Mesenchymal stem cell (in vitro differentiated cells and primary cell): ENCODE measurements at regions not wholly inside any gene's neighbourhood (a gene's known extent, or its start where the extent isn't known, plus 50 kb on each side); places are given as distances from the start of the nearest gene placed in this dataset.

Source experiments
- DNase-seq: peaks from one replicate; pipeline ENCODE4 v3.0.0-alpha.2; 2013
- H2AFZ ChIP-seq: one replicate; pipeline ENCODE4 v1.6.1; 2013; ENCODE audit warnings: low read depth, mild to moderate bottlenecking, control low read depth, inconsistent platforms, low read length, moderate library complexity
- H2AK5ac ChIP-seq: 2 replicates; pipeline ENCODE4 v1.6.1; 2013; ENCODE audit warnings: low read length, moderate library complexity, mild to moderate bottlenecking, inconsistent platforms; ENCODE audit not compliant: severe bottlenecking
- H2BK120ac ChIP-seq: one replicate; pipeline ENCODE4 v1.6.1; 2013; ENCODE audit warnings: low read depth, mild to moderate bottlenecking, inconsistent platforms, low read length, moderate library complexity
- H2BK12ac ChIP-seq, 2 experiments: one replicate each; pipeline ENCODE4 v1.6.1; 2013; ENCODE audit warnings: inconsistent platforms in 2 of 2, low read length in 2 of 2, mild to moderate bottlenecking in 2 of 2, moderate library complexity in 2 of 2, control low read depth in 1 of 2
- H2BK15ac ChIP-seq: one replicate; pipeline ENCODE4 v1.6.1; 2013; ENCODE audit warnings: mild to moderate bottlenecking, low read depth, inconsistent platforms; ENCODE audit not compliant: poor library complexity, severe bottlenecking
- H2BK5ac ChIP-seq: 2 replicates; pipeline ENCODE4 v1.6.1; 2013; ENCODE audit warnings: low read depth, mild to moderate bottlenecking, low read length, control low read depth, inconsistent platforms; ENCODE audit not compliant: poor library complexity, severe bottlenecking
- H3K14ac ChIP-seq, 2 experiments: one replicate each; pipeline ENCODE4 v1.6.1; 2013; ENCODE audit warnings: inconsistent platforms in 2 of 2, low read length in 2 of 2, control low read depth in 1 of 2, mild to moderate bottlenecking in 1 of 2, moderate library complexity in 1 of 2
- H3K18ac ChIP-seq, 2 experiments: one replicate each; pipeline ENCODE4 v1.6.1; 2013; ENCODE audit warnings: inconsistent platforms in 2 of 2, low read length in 2 of 2, control low read depth in 1 of 2, low read depth in 1 of 2, mild to moderate bottlenecking in 1 of 2
- H3K23ac ChIP-seq, 2 experiments: one replicate each; pipeline ENCODE4 v1.6.1; 2013; ENCODE audit warnings: inconsistent platforms in 2 of 2, low read length in 2 of 2, mild to moderate bottlenecking in 2 of 2, moderate library complexity in 2 of 2, control low read depth in 1 of 2
- H3K27ac ChIP-seq: 2 replicates; pipeline ENCODE4 v1.5.1; 2013; ENCODE audit warnings: mild to moderate bottlenecking, moderate library complexity, low read length, control low read depth, inconsistent platforms; ENCODE audit not compliant: poor library complexity, severe bottlenecking
- H3K27me3 ChIP-seq, 2 experiments: 2 replicates each; pipeline versions ENCODE4 v1.6.1 to v1.7.0; 2013; ENCODE audit warnings: low read length in 2 of 2, mild to moderate bottlenecking in 2 of 2, moderate library complexity in 2 of 2, control low read depth in 1 of 2, inconsistent platforms in 1 of 2; ENCODE audit not compliant: control insufficient read depth in 1 of 2, insufficient read depth in 1 of 2
- H3K36me3 ChIP-seq, 2 experiments: 2 replicates each; pipeline versions ENCODE4 v1.6.1 to v1.7.0; 2013; ENCODE audit warnings: low read length in 2 of 2, control low read depth in 1 of 2, inconsistent platforms in 1 of 2, low read depth in 1 of 2, mild to moderate bottlenecking in 1 of 2; ENCODE audit not compliant: insufficient read depth in 2 of 2, control insufficient read depth in 1 of 2
- H3K4ac ChIP-seq, 2 experiments: one replicate each; pipeline ENCODE4 v1.6.1; 2013; ENCODE audit warnings: inconsistent platforms in 2 of 2, low read length in 2 of 2, mild to moderate bottlenecking in 2 of 2, moderate library complexity in 2 of 2, control low read depth in 1 of 2, low read depth in 1 of 2
- H3K4me1 ChIP-seq: 2 replicates; pipeline ENCODE4 v1.6.1; 2013; ENCODE audit warnings: low read depth, low read length, control low read depth; ENCODE audit not compliant: control insufficient read depth, insufficient read depth
- H3K4me2 ChIP-seq: 2 replicates; pipeline ENCODE4 v1.6.1; 2013; ENCODE audit warnings: low read length, mild to moderate bottlenecking, inconsistent platforms; ENCODE audit not compliant: poor library complexity, severe bottlenecking
- H3K4me3 ChIP-seq, 2 experiments: 2 replicates each; pipeline versions ENCODE4 v1.5.1 to v1.7.0; 2013; ENCODE audit warnings: low read length in 2 of 2, mild to moderate bottlenecking in 2 of 2, control low read depth in 1 of 2, low read depth in 1 of 2; ENCODE audit not compliant: insufficient read depth in 1 of 2
- H3K79me1 ChIP-seq: replicated peaks from 2 replicates; pipeline ENCODE4 v1.6.1; 2013; ENCODE audit warnings: mild to moderate bottlenecking, control low read depth, low read length, inconsistent platforms; ENCODE audit not compliant: poor library complexity, severe bottlenecking
- H3K9ac ChIP-seq: 2 replicates; pipeline ENCODE4 v1.7.0; 2013; ENCODE audit warnings: mild to moderate bottlenecking, low read length, moderate library complexity
- H3K9me3 ChIP-seq: 2 replicates; pipeline ENCODE4 v1.7.0; 2013; ENCODE audit warnings: mild to moderate bottlenecking, low read length; ENCODE audit not compliant: control insufficient read depth
- H4K8ac ChIP-seq: one replicate; pipeline ENCODE4 v1.6.1; 2013; ENCODE audit warnings: inconsistent platforms, mild to moderate bottlenecking, low read length, moderate library complexity
- H4K91ac ChIP-seq: one replicate; pipeline ENCODE4 v1.6.1; 2013; ENCODE audit warnings: mild to moderate bottlenecking, low read length, inconsistent platforms
- WGBS: methylation state at CpG from one replicate; pipeline ENCODE4 v1.1.7; 2013; ENCODE audit warnings: mixed read lengths; 5-methylcytosine and 5-hydroxymethylcytosine counted together

DNA sequence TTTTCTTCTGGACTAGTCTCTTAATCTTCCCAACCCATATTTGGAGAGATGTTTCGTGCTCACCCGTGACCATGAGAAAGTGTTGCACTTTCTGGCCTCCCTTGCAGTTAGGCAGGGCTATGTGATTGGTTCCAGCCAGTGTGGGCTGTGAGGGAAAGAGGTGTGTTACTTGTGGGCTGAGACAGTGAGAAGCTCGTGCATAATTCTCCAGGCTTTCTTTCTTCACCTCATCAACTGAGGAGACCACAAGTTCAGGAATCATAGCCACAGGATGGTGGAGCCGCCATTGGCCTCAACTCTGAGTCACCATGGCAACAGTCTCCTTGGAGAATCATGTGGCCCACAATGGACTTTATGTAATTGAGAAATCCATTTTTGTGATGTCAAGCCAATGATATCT, 57.5 kb upstream of the FUCA2 start:
- H2BK12ac ChIP-seq = no peak overlapping the region
- 78% methylated on average over 4 of the region's 4 CpGs for WGBS

DNA sequence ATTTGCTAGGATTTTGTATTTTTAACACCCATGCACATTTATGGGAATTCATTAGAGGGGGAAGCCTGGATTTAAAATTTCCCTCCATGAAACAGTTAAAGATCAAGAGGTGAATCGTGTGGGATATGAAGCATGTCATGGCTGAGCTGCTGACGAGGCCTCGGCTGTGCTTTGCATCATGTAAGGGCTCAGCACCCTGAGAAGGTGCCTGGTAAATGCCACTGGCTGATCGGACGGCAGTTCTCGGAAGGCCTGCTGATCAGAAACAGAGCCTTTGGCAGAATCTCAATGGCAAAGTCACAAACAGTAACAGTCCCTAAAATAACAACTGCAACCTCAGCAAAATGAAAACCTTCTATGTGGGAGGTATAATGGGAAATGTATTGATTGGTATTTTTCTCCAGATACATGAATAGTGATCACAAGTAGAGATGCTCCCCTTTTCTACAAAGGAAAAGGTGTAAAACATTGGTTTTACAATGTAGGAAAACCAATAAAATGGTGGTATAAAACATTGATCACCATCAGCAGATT, 53.0 kb upstream of the FUCA2 start:
- H3K4me2 ChIP-seq = no peak overlapping the region
- no peak overlapping the region for H2AFZ ChIP-seq
- no peak overlapping the region for H2BK12ac ChIP-seq
- no peaks in the 10 kb centered on the region for H3K4me1 ChIP-seq
- WGBS = 96% methylated on average over 6 of the region's 6 CpGs
- no peak overlapping the region for H3K23ac ChIP-seq
- H2AK5ac ChIP-seq = no peak overlapping the region
- peaks cover 8% of the 10 kb centered on the region for H3K79me1 ChIP-seq
- H3K9ac ChIP-seq = peak overlapping the region; percentile 61
- no peak overlapping the region for H2BK5ac ChIP-seq
- H4K91ac ChIP-seq = no peak overlapping the region
- no peak overlapping the region for H3K18ac ChIP-seq
- no peak overlapping the region for H2BK120ac ChIP-seq
- no peak overlapping the region for H4K8ac ChIP-seq
- H3K27ac ChIP-seq = no peak overlapping the region
- H3K9me3 ChIP-seq = no peaks in the 10 kb centered on the region
- H3K4me3 ChIP-seq = no peak overlapping the region
- no peaks in the 10 kb centered on the region for H3K27me3 ChIP-seq
- no peaks in the 10 kb centered on the region for H3K36me3 ChIP-seq
- no peak overlapping the region for H2BK15ac ChIP-seq
- H3K14ac ChIP-seq = no peak overlapping the region
- H3K4ac ChIP-seq = no peak overlapping the region
- no peak for DNase-seq

More for the DNA sequence above, 57.5 kb upstream of the FUCA2 start:
- Histone ChIP-seq H3K4me1 (no peaks in the 10 kb centered on the region), H3K23ac (no peak overlapping the region), H3K27ac (no peak overlapping the region), H4K91ac (no peak overlapping the region), H2AK5ac (no peak overlapping the region), H3K14ac (no peak overlapping the region), H3K18ac (no peak overlapping the region), H2BK5ac (no peak overlapping the region), H2BK15ac (no peak overlapping the region), H2BK120ac (no peak overlapping the region), H3K9ac (peak overlapping the region; percentile 64), H3K4ac (no peak overlapping the region), H4K8ac (no peak overlapping the region), H3K79me1 (peaks cover 13% of the 10 kb centered on the region), H3K36me3 (no peaks in the 10 kb centered on the region), H3K9me3 (no peaks in the 10 kb centered on the region), H3K27me3 (no peaks in the 10 kb centered on the region), H3K4me3 (peak overlapping the region in 1 of 2 experiments; percentile 20), H2AFZ (no peak overlapping the region), H3K4me2 (no peak overlapping the region)
- peak; percentile 3 for DNase-seq

DNA sequence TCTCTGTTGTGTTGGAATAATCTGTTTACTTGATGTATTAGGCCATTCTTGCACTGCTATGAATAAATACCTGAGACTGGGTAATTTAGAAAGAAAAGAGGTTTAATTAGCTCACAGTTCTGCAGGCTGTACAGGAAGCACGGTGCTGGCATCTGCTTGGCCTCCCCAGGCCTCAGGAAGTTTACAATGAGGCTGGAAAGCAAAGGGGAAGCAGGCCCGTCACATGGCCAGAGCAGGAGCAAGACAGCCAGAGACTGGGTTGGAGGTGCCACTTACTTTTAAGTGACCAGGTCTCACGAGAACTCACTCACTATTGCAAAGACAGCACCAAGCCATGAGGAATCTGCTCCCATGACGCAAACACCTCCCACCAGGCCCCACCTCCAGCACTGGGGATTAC, 50.6 kb upstream of the FUCA2 start:
- Histone ChIP-seq H2AFZ (no peak overlapping the region), H4K91ac (no peak overlapping the region), H3K27ac (no peak overlapping the region), H3K18ac (no peak overlapping the region), H3K27me3 (no peaks in the 10 kb centered on the region), H2BK15ac (no peak overlapping the region), H3K4me1 (no peaks in the 10 kb centered on the region), H3K14ac (no peak overlapping the region), H3K9ac (no peak overlapping the region), H2BK5ac (no peak overlapping the region), H3K9me3 (no peaks in the 10 kb centered on the region), H2AK5ac (no peak overlapping the region), H3K79me1 (peaks cover 9% of the 10 kb centered on the region), H3K4me3 (no peak overlapping the region), H4K8ac (no peak overlapping the region), H3K4ac (no peak overlapping the region), H2BK120ac (no peak overlapping the region), H2BK12ac (no peak overlapping the region), H3K23ac (no peak overlapping the region), H3K4me2 (no peak overlapping the region), H3K36me3 (no peaks in the 10 kb centered on the region)
- DNase-seq = no peak
- 81% methylated on average over 4 of the region's 4 CpGs for WGBS
